Ascending aorta (tissue), 2 donors: ENCODE measurements at regions not wholly inside any gene's neighbourhood (a gene's known extent, or its start where the extent isn't known, plus 50 kb on each side); places are given as distances from the start of the nearest gene placed in this dataset.

Experiments
- DNase-seq, 2 donors: peaks; one replicate each; pipeline ENCODE4 v3.0.0-alpha.2; 2019; ENCODE audit warnings: low spot score in 2 of 2
- H3K27ac ChIP-seq, 2 donors: fragments of 200-600 bp; sonication (generic); one replicate each; pipeline ENCODE4 v1.5.1; 2016 to 2017; ENCODE audit warnings: mild to moderate bottlenecking in 1 of 2
- H3K27me3 ChIP-seq: fragments of 200-600 bp; sonication (generic); one replicate; pipeline ENCODE4 v1.5.1; 2017
- H3K36me3 ChIP-seq, 2 donors: fragments of 200-600 bp; sonication (generic); one replicate each; pipeline ENCODE4 v1.5.1; 2016
- H3K4me1 ChIP-seq, 2 donors: fragments of 200-600 bp; sonication (generic); one replicate each; pipeline ENCODE4 v1.5.1; 2016 to 2017; ENCODE audit warnings: mild to moderate bottlenecking in 1 of 2
- H3K4me3 ChIP-seq, 2 donors: fragments of 200-600 bp; sonication (generic); one replicate each; pipeline ENCODE4 v1.5.1; 2016 to 2017; ENCODE audit warnings: mild to moderate bottlenecking in 1 of 2
- H3K9me3 ChIP-seq, 2 donors: fragments of 200-600 bp; sonication (generic); one replicate each; pipeline ENCODE4 v1.5.1; 2016
- intact Hi-C: fragments of 100-400 bp; cut with DNase I; formaldehyde crosslinking; loops from one replicate; pipeline ENCODE4 v1.15.1; 2023
- TF ChIP-seq, protein P1 (sequence below), 3 experiments: fragments of 200-600 bp in 2 of 3; fragments of 450-650 bp in 1 of 3; sonication (generic) in 2 of 3; IDR thresholded peaks; one replicate each; pipeline ENCODE4 v1.5.1; 2016 to 2019; ENCODE audit warnings: antibody characterized with exemption in 3 of 3, mild to moderate bottlenecking in 1 of 3, moderate library complexity in 1 of 3

DNA sequence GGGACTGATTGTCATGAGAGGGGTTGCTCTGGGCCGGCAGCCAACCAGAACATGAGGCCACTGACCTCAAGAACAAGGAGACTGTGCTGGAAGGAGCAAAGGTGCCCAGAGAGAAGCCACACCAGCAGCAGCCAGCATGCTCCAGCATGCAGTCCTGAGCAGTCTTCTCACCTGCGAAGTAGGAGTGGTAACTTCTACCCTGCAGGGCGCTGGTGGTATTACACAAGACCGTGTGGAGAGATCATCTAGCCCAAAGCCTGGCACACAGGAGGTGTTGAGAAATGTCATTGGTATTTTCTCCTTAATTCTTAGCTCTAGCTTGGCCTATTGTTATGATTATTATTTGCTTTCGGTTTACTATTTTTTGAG, 132.7 kb downstream of the TSN start:
- Histone ChIP-seq H3K27ac (no peak overlapping the region), H3K36me3 (no peaks in the 10 kb centered on the region), H3K9me3 (no peaks in the 10 kb centered on the region), H3K4me3 (no peak overlapping the region), H3K27me3 (no peaks in the 10 kb centered on the region), H3K4me1 (no peaks in the 10 kb centered on the region)
- intact Hi-C loops = no loop called here
- no peak for DNase-seq
- TF ChIP-seq, protein P1, sequence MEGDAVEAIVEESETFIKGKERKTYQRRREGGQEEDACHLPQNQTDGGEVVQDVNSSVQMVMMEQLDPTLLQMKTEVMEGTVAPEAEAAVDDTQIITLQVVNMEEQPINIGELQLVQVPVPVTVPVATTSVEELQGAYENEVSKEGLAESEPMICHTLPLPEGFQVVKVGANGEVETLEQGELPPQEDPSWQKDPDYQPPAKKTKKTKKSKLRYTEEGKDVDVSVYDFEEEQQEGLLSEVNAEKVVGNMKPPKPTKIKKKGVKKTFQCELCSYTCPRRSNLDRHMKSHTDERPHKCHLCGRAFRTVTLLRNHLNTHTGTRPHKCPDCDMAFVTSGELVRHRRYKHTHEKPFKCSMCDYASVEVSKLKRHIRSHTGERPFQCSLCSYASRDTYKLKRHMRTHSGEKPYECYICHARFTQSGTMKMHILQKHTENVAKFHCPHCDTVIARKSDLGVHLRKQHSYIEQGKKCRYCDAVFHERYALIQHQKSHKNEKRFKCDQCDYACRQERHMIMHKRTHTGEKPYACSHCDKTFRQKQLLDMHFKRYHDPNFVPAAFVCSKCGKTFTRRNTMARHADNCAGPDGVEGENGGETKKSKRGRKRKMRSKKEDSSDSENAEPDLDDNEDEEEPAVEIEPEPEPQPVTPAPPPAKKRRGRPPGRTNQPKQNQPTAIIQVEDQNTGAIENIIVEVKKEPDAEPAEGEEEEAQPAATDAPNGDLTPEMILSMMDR (IDR thresholded peaks at IDR 0.05) = no peak

DNA sequence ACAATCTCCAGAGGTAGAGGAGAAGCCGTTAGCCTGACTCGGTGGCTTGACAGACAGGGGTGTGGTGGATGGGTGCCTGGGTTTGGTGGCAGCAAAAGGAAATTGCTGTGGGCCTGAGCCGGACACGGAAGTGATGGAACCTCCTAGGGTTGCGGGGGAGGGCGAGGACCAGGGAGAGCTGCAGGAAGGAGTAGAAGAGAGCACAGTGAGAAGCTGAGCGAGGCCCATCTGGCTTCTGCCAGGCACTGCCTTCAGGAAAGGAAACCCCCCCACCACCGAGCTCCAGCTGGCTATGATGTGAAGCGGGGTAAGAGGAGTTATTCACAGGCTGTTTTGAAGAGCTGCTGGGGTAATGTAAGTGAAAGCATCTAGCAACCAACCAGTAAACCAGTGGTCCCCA, 134.6 kb downstream of the TSN start:
- H3K9me3 ChIP-seq = no peaks in the 10 kb centered on the region
- DNase-seq = no peak
- TF ChIP-seq, protein P1 (IDR thresholded peaks at IDR 0.05) = no peak
- intact Hi-C loops = no loop called here
- H3K4me1 ChIP-seq = no peaks in the 10 kb centered on the region
- H3K27me3 ChIP-seq = no peaks in the 10 kb centered on the region
- no peaks in the 10 kb centered on the region for H3K36me3 ChIP-seq
- no peak overlapping the region for H3K27ac ChIP-seq
- no peak overlapping the region for H3K4me3 ChIP-seq

DNA sequence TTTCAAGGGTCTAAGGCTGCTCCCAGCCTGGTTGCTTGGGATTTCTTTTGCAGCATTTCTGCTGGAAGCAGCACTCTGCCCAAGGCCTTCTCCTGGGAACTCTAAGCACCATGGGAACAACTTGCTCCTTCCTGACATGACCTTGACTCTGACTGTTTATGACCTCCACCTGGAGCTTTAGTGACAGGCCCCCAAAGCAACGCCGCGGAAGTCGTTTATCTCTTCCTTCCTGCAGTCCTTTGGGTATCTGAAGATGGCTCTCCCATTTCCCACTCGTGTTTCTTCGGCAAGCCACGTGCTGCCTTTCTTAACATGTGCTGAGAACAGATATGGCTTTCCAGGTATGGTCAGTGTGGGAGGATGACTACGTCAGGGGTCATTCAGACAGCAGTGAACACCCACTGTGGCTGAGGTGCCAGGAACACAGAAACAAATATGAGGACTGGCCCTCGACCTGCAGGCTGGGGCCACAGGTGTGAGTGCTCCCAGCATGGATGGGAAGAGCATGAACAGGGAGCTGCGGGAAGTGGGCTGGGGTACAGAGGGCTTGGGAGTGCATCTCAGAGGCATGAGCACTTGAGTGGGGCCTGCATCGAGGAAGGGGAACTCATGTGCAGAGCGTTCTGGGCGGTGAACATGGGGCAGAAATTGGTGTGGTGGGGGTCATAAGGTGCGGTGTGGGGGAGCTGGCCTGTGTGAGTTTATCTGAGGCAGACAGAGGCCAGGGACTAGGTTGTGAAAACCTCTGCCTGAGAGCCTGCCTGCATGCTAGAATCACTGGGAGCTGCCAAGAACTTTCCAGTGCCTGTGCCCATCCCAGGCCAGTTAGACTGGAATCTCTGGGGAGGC, 140.5 kb downstream of the TSN start:
- H3K9me3 ChIP-seq = no peaks in the 10 kb centered on the region
- no peaks in the 10 kb centered on the region for H3K4me1 ChIP-seq
- no peaks in the 10 kb centered on the region for H3K36me3 ChIP-seq
- H3K27ac ChIP-seq = no peak overlapping the region
- no peaks in the 10 kb centered on the region for H3K27me3 ChIP-seq
- intact Hi-C loops = no loop called here
- H3K4me3 ChIP-seq = no peak overlapping the region
- TF ChIP-seq, protein P1 (IDR thresholded peaks at IDR 0.05) = no peak
- DNase-seq = no peak

DNA sequence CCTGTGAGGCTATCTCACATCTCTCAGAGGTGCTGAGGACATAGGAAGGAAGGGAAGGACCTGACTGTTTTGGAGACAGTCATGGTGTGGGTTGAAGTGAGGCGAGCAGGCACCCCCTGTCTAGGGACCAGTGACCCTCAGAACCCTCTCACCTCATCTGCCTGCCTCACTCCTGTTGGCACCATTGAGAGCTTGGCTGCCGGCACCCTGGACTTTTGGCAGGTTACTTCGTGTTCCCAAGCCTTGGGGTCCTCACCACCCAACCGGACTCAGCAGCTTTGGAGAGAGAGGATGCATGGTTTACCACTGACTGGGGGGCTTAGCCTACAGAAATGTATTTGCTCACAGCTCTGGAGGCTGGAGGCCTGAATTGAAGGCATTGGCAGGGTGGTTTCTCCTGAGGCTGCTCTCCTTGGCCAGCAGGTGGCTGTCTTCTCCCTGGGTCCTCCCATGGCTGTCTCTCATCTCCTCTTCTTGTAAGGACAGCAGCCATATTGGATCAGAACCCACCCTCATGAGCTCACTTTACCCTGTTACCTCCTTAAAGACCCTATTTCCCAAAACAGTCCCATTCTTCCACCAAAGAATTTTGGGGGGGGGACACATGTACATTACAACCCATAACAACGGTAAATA, 142.0 kb downstream of the TSN start:
- Histone ChIP-seq H3K27ac (no peak overlapping the region), H3K4me1 (no peaks in the 10 kb centered on the region), H3K36me3 (no peaks in the 10 kb centered on the region), H3K9me3 (no peaks in the 10 kb centered on the region), H3K4me3 (no peak overlapping the region), H3K27me3 (no peaks in the 10 kb centered on the region)
- no peak for DNase-seq
- TF ChIP-seq, protein P1 (IDR thresholded peaks at IDR 0.05) = no peak
- intact Hi-C loops = no loop called here

DNA sequence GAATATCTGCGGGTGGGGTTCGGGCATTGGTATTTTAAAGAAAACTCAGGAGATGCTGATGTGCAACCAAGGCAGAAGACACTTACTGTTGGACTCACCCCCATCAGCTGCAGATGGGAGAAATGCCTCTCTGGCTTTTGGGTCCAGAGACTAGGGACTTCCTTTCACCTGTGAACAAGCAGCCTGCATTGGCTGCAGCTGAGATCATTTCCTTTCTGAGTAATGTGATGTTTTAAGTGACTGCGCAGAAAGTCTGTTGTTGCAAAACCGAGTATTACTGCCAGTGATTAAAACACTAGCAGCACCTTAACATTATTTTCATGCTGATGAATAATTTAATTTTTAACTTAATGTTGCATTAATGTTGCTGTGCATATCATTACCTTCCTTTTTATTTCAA, 143.0 kb downstream of the TSN start:
- Histone ChIP-seq H3K4me1 (no peaks in the 10 kb centered on the region), H3K27ac (no peak overlapping the region), H3K36me3 (no peaks in the 10 kb centered on the region), H3K4me3 (no peak overlapping the region), H3K9me3 (no peaks in the 10 kb centered on the region), H3K27me3 (no peaks in the 10 kb centered on the region)
- TF ChIP-seq, protein P1 (IDR thresholded peaks at IDR 0.05) = no peak
- DNase-seq = no peak
- intact Hi-C loops = no loop called here
